Esophagus squamous epithelium (tissue), 4 donors: ENCODE measurements at regions not wholly inside any gene's neighbourhood (a gene's known extent, or its start where the extent isn't known, plus 50 kb on each side); places are given as distances from the start of the nearest gene placed in this dataset.
"Not testable (repeated sequence)": the region's sequence is repeated elsewhere in the genome, so short reads cannot be mapped to it uniquely, and the experiment has no call there.

ENCODE experiments used
- POLR2A ChIP-seq, 4 donors: fragments of 450-650 bp; IDR thresholded peaks; one replicate each; pipeline ENCODE4 v1.6.1; 2017; ENCODE audit warnings: antibody characterized with exemption in 4 of 4, mild to moderate bottlenecking in 4 of 4, moderate library complexity in 3 of 4
- TF ChIP-seq, protein P1 (sequence below), 6 experiments: fragments of 450-650 bp in 4 of 6; fragments of 200-600 bp in 2 of 6; sonication (generic) in 2 of 6; IDR thresholded peaks; one replicate each; pipeline ENCODE4 v1.5.1; 2016 to 2019; ENCODE audit warnings: antibody characterized with exemption in 6 of 6, mild to moderate bottlenecking in 4 of 6, moderate library complexity in 4 of 6

DNA sequence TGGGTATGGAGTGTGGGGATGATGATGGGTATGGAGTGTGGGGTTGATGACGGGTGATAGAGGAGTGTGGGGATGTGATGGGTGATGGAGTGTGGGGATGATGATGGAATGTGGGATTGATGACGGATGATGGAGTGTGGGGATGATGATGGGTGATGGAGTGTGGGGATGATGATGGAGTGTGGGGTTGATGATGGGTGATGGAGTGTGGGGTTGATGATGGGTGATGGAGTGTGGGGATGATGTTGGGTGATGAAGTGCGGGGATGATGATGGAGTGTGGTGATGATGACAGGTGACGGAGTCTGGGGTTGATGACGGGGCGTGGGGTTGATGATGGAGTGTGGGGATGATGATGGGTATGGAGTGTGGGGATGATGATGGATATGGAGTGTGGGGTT is 99.7 kb downstream of the RTP5 start:
- TF ChIP-seq, protein P1, sequence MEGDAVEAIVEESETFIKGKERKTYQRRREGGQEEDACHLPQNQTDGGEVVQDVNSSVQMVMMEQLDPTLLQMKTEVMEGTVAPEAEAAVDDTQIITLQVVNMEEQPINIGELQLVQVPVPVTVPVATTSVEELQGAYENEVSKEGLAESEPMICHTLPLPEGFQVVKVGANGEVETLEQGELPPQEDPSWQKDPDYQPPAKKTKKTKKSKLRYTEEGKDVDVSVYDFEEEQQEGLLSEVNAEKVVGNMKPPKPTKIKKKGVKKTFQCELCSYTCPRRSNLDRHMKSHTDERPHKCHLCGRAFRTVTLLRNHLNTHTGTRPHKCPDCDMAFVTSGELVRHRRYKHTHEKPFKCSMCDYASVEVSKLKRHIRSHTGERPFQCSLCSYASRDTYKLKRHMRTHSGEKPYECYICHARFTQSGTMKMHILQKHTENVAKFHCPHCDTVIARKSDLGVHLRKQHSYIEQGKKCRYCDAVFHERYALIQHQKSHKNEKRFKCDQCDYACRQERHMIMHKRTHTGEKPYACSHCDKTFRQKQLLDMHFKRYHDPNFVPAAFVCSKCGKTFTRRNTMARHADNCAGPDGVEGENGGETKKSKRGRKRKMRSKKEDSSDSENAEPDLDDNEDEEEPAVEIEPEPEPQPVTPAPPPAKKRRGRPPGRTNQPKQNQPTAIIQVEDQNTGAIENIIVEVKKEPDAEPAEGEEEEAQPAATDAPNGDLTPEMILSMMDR (IDR thresholded peaks at IDR 0.05), result not testable (repeated sequence)
- not testable (repeated sequence) for TF ChIP-seq POLR2A (IDR thresholded peaks at IDR 0.05)
